Heart left ventricle (tissue), 13 donors: ENCODE measurements at regions not wholly inside any gene's neighbourhood (a gene's known extent, or its start where the extent isn't known, plus 50 kb on each side); places are given as distances from the start of the nearest gene placed in this dataset.

Source experiments
- POLR2A ChIP-seq, 2 donors: fragments of 450-650 bp; IDR thresholded peaks; one replicate each; pipeline ENCODE4 v1.6.1; 2017; ENCODE audit warnings: antibody characterized with exemption in 2 of 2, mild to moderate bottlenecking in 2 of 2, moderate library complexity in 2 of 2
- TF ChIP-seq, protein P1 (sequence below), 12 donors: fragments of 200-600 bp; sonication (generic) in 4 of 12; IDR thresholded peaks; one replicate each; pipeline versions ENCODE4 v1.5.0 to v1.8.0; 2018 to 2022; ENCODE audit warnings: antibody characterized with exemption in 12 of 12, mild to moderate bottlenecking in 5 of 12
- donor health status: ischemic (EF 13 %, LVEDD 7.1; RV severe dilation, severe dysfunction).
- donor health status: DM: no; HTN: yes; CAD: no.
- donor health status: DM: no; HTN: no; CAD: no.
- donor health status: ischemic (EF 25% LVEDD 6.9; RV normal size, moderate dysfunction).
- donor health status: ischemic (EF 25% LVEDD 5.7; RV mildly dilated, moderate dysfunction).
- donor health status: ischemic (EF 35%, LVEDD 5.7; RV mildly dilated, moderate dysfunction).
- donor health status: nonischemic (EF 11% LVEDD 7.7; RV severe dilation, severe dysfunction).
- donor health status: DM: yes; HTN: yes; CAD: no.
- donor health status: PGD.
- donor health status: ischemic (EF 29% LVEDD 5.4; RV normal size, mild dysfunction).
- donor health status: nonischemic (EF 23%, LVEDD 6.1; RV moderate dilation, normal function).

DNA sequence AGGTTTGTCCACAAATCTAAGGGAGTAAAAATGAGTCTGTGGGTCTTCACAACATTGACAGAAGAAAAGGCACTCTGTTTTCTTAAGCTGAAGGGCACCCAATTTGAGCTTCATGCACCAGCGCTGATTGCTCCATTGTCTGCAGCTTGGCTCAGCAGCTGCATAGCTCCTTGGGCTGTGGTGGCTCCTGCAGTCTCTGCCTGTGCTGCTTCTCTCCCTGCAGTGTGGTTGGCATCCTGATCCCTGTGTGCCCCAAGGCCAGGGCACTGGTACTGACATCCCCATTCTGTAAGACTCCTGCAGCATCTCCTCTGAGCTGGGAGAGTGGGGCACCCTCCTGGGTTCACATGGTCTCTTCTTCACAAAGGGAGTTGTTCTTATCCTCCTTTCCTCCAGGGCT is 83.2 kb upstream of the B3GAT2 start:
- TF ChIP-seq, protein P1, sequence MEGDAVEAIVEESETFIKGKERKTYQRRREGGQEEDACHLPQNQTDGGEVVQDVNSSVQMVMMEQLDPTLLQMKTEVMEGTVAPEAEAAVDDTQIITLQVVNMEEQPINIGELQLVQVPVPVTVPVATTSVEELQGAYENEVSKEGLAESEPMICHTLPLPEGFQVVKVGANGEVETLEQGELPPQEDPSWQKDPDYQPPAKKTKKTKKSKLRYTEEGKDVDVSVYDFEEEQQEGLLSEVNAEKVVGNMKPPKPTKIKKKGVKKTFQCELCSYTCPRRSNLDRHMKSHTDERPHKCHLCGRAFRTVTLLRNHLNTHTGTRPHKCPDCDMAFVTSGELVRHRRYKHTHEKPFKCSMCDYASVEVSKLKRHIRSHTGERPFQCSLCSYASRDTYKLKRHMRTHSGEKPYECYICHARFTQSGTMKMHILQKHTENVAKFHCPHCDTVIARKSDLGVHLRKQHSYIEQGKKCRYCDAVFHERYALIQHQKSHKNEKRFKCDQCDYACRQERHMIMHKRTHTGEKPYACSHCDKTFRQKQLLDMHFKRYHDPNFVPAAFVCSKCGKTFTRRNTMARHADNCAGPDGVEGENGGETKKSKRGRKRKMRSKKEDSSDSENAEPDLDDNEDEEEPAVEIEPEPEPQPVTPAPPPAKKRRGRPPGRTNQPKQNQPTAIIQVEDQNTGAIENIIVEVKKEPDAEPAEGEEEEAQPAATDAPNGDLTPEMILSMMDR (IDR thresholded peaks at IDR 0.05): no peak
- TF ChIP-seq POLR2A (IDR thresholded peaks at IDR 0.05): no peak
